HG03196 (cell line): ENCODE measurements at regions not wholly inside any gene's neighbourhood (a gene's known extent, or its start where the extent isn't known, plus 50 kb on each side); places are given as distances from the start of the nearest gene placed in this dataset.

Experiments used
- ATAC-seq: cut with Tn5 transposase; IDR thresholded peaks from one replicate; pipeline ENCODE4 v1.9.1; 2021; ENCODE audit not compliant: unreplicated experiment

DNA sequence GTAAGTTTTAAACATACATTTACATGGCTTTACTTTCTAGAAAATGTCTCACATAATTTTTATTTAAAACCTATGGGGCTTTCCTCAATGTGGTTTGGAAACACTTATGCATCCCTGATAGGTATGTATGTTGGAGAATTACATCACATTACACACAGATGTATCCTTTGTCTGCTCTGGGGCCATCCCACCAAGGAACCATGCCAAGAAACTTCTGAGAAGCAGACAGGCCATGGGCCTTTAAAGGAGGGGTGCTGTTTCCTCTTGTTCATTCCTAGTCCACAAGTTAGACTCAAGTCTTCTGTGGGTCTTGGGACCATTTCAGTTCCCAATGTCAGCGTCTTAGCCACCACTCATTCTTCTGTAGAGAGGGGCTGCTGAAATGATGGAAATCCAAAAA, 162.0 kb upstream of the SETBP1 start:
- no peak for ATAC-seq

DNA sequence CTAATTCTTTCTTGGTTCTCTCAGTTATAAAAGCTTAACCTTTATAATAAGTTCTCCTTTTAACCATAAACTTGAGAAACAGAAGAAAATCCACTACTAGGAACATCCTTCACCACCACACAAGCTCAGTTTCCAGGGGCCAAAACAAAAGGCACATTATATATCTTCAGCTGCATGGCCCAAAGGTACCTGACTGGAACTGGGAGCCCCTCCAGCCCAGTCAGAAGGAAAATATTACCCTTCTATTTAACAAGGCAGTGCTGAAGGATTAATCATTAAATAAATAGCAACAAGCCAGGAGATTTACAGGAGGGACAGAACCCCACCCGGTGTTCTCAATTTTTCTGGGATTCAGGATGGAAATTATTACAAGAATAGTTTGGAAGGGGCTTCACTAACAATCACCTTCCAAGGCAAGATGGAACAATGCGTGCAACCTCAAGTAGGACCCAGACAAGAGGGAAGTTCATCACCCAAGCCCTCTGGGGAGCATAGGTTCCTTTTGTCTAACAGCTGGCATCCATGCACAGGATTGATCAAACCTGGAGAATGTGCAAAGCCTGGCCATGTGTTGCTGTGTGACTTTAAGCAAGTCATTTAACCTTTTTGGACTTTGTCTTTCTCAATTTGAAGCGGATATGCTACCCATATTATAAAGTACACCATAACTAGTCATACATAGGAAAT, 159.6 kb upstream of the SETBP1 start:
- no peak for ATAC-seq

DNA sequence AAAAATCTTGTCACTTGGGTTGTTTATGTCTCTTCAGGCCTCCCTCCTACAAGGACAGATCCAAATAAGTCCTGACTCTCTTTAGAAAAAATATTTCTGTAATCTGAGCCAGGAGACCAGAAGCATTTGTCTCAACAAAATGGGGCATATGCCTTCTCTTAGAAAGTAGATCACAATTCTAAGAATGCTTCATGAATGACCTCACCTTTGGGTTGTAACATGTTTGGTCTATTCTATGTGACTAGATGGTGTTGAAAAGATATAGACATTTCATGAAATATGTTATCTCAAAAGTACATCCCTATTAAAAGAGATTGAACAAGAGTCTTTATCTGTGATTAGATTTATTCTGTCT, 159.0 kb upstream of the SETBP1 start:
- ATAC-seq: no peak

DNA sequence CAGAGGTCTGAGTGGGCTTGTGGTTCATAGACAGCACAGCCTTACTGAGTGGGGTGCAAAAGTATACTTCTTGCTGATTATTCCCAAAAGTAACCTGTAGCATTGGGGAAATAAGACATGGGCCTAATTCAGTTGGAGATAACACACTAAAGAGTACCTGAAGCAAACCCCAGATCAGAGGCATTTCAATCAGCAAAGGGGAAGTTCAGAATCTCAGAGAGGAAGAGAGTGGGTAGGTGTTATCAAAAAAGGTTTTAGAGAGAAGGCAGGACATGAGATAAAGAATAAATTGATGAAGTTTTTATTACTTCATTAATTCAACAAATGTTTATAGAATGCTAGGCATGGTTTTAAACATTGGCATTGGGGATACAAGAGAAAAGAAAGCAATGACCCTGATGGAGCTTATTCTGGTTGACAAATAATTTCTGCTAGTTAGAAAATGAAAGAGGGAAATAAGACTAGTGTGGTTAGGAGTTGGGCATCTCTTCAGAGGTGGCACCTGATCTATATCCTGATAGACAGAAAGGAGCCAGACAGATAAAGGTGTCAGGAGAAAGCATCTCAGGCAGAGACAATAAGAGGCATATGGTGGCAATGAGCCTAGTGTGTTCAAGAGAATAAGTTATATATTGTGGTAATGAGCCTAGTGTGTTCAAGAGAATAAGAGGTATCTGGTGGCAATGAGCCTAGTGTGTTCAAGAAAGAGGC, 153.8 kb upstream of the SETBP1 start:
- no peak for ATAC-seq

DNA sequence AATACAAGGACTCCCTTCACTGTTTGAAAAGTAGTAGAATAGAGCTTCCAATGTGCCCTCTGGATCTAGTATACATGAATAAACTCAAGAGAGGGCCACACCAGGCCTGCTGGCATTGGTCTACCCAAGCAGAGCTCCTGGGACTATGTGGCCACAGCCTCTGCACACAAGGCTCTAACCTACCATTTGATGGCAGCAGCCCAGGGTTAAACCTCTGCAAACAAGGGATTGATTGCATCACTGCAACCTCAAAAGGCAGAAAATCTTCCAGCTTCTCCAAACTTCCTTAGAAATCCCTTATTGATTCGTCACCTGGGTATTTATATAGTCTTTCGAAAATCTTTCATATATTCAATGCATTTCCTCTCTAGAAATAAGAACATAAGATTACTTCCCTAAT, 147.6 kb upstream of the SETBP1 start:
- no peak for ATAC-seq

DNA sequence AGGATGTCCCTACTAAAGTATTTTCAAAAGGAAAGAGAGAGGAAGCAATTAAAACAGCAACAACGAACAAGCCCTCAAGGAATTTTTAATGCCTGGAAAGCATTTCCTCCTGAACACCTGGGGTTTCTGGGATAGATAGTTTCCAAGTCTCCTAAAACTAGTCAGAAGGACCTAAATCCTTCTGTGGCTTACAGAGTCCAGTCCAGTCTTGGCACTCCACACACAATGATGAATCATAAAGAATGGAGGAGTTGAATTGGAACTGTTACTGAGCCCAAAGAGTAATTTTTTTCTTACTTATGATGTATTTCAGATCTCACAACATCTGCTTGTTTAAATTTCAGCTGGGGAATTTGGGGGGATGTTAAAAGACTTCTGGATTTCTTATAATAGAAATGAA, 144.6 kb upstream of the SETBP1 start:
- ATAC-seq: no peak

DNA sequence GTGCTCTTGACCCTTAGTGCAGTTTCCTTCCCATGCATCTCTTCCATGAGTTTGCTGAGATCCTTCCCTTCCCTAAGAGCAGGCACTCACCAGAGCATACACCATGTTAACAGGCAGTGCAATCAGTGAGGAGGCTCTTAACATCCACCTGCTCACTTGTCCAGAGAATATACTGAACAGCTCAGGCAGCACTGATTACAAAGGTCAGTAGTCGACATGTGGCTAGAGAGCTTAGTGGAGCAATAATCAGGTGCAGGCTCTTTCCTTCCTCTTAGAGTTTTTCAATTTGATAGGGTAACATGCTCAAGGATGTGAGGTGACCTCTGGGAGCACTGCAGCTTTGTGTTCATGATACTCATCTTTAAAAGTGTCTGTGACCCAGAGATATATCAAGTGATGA, 144.1 kb upstream of the SETBP1 start:
- no peak for ATAC-seq

DNA sequence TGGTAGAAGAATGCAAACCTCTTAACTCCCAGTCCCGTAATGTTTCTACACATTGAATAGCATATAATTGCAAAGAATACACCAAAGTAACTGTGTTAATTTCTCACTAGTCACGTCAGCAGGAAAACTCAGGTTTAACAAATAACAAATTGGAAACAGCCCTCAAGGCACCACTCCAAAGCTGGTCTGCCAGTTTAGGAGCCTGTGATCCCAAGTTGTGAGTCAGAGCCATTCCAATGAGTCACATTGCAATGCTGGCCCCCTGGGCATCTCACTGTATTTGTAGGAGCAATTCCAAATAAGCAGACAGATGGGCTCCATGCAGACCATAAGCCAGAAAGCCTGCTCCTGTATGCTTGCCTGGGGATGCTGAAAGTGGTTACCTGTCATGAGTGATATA, 143.2 kb upstream of the SETBP1 start:
- no peak for ATAC-seq

DNA sequence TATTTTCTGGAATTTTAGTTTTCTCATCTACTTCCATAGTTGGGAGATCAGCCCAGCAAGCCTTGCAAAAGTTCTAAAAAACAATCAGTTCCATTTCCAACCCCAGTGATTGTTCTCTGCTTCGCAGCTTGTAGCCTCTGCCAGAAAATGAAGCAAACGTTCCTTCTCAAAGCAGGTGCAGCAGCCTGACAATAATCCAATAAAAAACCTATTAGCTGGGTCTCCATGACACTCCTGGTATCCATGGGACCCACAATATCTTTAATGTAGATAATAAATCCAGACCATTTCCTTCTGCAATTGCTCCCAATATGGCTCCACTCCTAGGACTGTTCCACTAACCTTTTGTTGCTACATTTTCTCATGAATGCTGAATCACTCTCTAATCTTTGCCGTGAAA, 140.8 kb upstream of the SETBP1 start:
- ATAC-seq: no peak

DNA sequence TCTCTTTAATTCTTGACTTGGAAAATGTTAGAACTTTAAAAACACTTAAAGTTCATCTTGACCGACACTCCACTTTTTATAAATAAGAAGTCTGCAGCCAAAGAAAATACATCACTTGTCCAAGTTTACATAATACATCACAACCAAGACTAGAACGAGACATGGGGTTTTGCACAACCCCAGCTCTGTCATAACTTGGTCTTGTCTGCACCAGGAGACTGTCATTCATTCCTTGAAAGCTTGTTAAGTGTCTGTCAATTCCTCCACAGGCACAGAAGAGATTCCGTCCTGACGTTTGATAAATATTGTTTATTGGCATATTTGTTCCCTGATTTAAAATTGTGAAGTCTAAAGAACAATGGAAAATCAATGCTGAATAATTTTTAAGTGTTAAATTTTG, 139.5 kb upstream of the SETBP1 start:
- ATAC-seq: no peak

DNA sequence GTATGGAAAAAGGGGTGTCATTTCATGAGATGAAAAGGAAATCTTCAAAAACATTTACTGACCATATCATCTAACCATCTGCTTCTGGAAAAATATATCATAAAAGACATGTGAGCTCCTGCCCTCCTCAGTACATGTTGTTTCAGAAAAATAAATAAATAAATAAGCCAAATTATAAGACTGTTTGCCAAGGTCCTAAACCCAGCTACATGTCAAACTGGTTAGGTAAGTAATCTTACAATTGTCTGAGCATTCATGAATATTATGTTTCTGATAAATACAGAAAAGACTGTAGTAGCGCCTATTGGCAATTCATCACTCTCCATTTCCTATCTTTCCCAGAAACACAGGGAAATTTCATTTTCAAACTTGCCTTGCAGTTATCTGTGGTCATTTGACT, 138.9 kb upstream of the SETBP1 start:
- ATAC-seq: no peak

DNA sequence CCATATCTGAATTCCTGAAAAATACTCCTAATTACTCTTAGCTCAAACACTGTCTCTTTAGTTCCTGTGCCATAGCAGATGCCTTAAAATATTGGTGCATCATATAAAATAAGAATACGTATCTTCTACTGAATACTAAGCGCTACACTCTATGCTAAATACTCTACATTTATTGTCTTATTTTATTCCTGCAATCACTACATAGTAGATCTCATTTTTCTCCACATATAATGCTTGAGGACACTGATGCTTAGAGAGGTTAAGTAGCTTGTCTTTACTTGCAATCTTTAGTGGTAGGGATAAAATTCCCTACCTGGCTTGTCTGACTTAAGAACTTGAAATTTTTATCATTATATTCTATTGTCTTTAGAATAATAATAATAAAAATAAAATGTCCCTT, 137.3 kb upstream of the SETBP1 start:
- ATAC-seq: no peak

DNA sequence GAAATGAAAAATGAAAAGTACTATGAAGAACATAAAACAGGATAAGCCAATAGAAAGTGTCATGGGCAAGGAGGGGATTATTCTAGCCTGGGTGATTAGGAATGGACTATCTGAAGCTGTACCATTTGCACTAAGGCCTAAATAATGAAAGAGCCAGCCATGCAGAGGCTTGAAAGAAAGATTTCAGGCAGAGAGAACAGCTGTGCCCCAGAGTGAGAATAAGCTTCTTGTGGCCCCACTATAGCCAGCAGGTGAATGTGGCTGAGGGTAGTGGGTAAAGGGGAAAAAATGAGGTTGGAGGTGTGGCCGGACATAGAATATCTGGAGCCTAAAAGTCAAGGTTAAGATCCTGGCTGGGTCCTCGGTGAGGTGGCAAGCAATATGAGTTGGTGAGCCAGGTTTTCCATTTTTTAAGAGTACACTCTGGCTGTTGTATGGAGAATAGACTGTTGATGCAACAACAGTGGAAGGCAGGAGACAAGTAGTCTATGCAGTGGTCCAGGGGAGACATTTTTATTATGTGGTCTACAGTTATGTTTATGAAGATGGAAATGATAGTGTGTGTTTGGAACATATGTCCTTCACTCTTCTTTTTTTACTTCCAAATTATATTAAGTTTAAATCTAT, 135.2 kb upstream of the SETBP1 start:
- no peak for ATAC-seq

DNA sequence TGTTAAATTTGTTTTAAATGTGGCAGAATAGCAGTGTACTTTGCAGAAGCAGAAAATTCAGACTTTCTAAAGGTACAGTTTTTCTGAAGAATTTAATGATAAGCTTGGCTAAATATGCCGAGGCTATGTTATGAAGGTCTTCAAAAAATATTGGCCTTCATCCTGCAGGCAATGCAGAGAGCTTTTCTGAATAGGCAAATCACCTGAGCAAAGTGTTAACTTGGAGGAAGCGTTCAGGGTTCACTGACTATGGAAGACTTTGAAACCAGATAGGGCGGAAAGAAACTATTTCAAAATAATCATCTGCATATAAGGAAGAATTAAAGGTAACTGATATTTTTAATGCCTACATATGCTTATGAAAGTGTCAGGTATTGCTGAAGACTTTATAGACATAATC, 133.7 kb upstream of the SETBP1 start:
- no peak for ATAC-seq

DNA sequence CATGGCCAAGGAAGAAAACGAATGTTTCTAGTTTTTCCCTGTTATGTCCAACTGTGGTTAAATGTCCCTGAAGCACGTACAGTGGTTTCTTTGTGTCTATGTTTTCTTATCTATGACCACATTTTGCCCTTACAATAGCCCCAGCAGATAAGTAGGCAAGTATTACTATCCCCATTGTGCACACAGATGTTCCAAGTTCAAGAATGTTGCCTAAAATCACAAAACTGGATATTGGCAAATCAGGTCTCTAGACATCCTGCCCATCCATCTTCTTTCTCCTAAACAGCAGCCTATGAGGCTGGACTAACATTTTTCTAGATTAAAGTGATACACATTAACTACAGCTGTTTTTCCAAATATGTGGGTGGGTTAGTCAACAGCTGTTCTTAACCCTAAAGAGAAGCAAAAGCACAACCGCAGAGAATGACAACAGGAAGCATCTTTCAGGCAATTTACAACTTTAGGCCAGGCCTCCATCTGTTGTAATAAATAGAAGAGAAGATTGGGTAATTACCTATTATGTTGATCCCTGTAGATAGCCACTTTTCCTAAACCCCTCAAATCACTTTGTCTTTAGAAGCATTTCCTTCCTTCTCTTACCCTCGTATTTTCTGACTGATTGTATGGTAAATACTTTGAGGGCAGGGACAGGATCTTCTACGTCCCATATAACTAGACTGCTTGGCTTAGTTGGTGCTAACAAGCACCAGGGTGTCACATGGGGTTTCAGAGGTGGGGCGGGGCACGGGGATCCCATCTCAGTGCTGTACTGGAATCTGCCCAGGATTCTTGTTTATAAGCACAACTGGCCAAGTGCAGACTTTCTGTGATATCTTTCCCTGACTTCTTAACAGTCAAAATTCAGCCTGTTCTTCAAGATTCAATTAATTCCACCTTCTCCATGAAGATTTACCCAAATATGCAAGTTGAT, 132.1 kb upstream of the SETBP1 start:
- no peak for ATAC-seq

DNA sequence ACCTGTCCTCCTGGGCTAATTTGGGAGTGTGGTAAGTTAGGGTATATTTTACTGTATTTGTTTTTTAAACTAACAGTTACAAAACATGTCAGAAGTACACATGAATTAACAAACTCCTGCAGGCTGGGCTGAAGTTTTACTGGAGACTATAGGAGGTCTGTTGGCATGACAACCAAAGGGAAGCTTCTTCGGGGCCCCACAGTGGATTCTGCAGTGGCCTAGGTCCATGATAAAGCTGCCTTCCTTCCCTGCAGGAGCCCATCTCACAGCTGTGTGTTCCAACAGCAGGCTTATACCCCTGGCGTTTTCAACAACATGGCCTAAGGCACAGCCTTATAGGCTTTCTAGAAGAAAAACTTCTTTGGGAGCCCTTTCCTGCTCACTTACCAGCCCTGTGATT, 128.0 kb upstream of the SETBP1 start:
- no peak for ATAC-seq

DNA sequence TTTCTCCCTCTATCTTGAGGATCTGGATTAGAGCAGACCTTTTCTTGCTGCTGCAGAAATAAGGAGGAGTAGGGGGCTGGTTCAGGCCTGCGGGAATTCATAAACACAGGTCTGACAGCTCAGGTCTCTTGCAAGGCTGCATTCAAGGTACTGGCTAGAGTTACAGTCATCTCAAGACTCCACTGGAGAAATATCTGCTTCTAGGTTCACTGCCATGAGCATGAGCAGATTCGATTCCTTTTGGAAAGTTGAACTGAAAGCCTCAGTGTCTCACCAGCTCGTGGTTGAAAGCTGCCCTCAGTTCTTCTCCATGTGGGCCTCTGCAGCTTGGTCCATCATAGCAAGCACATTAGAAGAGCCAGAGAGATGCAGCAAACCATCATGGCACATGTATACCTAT, 124.4 kb upstream of the SETBP1 start:
- ATAC-seq: no peak

DNA sequence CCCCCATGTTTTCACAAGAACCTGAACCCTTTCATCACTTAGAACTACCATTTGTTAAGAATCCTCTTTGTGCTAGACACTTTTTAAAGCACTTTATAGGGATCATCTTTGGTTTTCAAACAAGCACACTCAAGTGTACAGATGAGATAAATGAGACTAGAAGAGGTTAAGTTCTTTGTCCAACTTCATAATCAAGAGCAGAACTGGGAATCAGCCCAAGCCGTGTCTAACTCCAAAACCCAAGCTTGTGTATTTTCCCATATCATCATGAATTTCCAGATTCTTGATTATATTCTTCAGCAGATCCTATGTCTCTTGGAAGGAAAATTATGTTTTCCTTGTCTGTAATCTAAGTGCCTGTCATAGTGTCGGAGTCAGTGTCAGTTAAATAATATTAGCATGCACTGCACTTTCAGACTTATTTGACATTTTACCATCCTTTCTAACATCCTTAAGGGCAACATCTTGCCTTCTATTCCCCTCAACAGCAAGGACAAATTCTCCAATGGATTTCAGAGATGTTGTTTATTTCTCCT, 123.0 kb upstream of the SETBP1 start:
- ATAC-seq: no peak

DNA sequence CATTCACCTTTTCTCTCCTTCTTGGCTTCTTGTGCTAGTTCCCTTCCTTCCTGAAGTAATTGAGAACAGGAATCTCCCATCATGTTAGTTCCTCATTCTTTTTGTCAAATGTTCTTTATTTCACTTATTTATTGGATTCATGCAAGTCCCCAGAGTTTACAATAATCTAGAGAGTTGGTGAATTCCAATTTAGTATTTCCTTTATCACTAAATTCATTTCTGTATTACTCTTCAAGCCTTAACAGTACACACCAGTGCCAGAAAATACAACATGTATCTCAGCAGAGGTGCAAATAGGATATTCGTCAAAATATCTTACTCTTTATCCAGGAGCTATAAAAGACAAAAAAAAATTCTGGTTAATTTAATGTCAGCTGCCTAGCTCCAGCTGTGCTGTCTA, 121.9 kb upstream of the SETBP1 start:
- no peak for ATAC-seq

DNA sequence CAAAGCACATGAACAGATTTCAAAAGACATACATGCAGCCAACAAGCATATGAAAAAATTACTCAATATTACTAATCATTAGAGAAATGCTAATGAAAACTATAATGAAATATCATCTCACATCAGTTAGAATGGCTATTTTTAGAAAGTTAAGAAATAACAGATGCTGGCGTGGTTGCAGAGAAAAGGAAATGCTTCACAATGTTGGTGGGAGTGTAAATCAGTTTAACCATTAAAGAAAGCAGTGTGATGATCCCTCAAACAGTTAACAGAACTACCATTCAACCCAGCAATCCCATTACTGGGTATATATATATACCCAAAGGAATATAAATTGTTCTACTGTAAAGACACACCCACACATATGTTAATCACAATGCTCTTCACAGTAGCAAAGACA, 117.7 kb upstream of the SETBP1 start:
- ATAC-seq: no peak

DNA sequence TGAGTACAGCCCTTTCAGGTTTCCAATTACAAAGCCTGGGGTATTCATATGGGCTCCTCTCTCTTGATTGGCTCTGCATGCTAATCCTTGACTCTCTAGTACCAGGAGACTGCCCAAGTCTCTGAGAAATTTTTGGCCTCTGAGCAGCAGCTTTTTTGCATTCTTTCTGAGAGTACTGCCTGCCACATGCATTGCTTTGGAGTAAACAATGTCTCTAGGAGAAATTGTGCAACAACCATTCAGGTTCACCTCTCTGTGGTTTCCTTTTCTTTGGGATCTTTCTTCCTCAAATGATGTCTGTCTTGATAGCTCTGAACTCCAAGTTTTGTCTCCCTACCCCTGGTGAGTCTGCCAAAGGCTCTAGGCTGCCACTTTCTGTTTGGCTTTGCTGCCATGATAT, 115.8 kb upstream of the SETBP1 start:
- ATAC-seq: no peak
